Astrocyte (in vitro differentiated cells and primary cell): ENCODE measurements at regions not wholly inside any gene's neighbourhood (a gene's known extent, or its start where the extent isn't known, plus 50 kb on each side); places are given as distances from the start of the nearest gene placed in this dataset.
"Not testable (repeated sequence)": the region's sequence is repeated elsewhere in the genome, so short reads cannot be mapped to it uniquely, and the experiment has no call there.

Experiments
- CTCF ChIP-seq: IDR thresholded peaks from 2 replicates; pipeline ENCODE4 v1.5.1; 2011; ENCODE audit warnings: low read depth, mild to moderate bottlenecking, inconsistent platforms, low read length, moderate library complexity; ENCODE audit not compliant: insufficient read depth
- EZH2 ChIP-seq: IDR thresholded peaks from 2 replicates; pipeline ENCODE4 v1.6.1; 2012; ENCODE audit warnings: mild to moderate bottlenecking, low read length, inconsistent platforms; ENCODE audit not compliant: insufficient read depth

DNA sequence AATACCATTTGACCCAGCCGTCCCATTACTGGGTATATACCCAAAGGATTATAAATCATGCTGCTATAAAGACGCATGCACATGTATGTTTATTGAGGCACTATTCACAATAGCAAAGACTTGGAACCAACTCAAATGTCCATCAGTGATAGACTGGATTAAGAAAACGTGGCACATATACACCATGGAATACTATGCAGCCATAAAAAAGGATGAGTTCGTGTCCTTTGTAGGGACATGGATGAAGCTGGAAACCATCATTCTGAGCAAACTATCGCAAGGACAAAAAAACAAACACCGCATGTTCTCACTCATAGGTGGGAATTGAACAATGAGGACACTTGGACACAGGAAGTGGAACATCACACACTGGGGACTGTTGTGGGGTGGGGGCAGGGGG is 83.5 kb downstream of the GEMIN8 start:
- not testable (repeated sequence) for TF ChIP-seq EZH2, CTCF
